Testis (tissue), 2 donors: ENCODE measurements at regions not wholly inside any gene's neighbourhood (a gene's known extent, or its start where the extent isn't known, plus 50 kb on each side); places are given as distances from the start of the nearest gene placed in this dataset.

Experiments
- CTCF ChIP-seq, 3 experiments: fragments of 450-650 bp in 2 of 3; fragments of 200-600 bp in 1 of 3; sonication (generic) in 1 of 3; IDR thresholded peaks; one replicate each; pipeline ENCODE4 v1.5.1; 2016 to 2019; ENCODE audit warnings: antibody characterized with exemption in 3 of 3, mild to moderate bottlenecking in 2 of 3, moderate library complexity in 1 of 3
- POLR2A ChIP-seq: fragments of 450-650 bp; IDR thresholded peaks from one replicate; pipeline ENCODE4 v1.6.1; 2017; ENCODE audit warnings: antibody characterized with exemption, mild to moderate bottlenecking, moderate library complexity

DNA sequence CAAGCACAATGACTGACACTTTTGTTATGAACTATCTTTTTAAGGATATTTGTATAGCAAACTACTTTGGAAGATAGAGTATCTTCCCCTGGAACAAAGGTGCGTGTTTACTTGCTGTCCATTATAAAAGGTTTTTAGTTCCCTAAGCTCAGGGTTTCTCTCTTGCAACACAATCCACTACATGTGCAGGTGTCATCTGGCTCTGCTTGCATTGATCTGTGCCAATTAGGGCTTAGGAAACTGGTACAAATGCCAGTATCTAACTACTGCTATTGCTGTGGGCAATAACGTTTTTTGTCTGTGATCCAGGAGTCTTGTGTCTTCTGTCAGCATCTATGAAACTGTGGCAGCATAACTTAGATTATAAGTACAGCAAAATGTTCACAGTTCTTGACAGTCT, 68.3 kb upstream of the ABCD3 start:
- TF ChIP-seq CTCF (IDR thresholded peaks at IDR 0.05) (no peak), POLR2A (no peak)
